Mesenchymal stem cell (in vitro differentiated cells and primary cell): ENCODE measurements at regions not wholly inside any gene's neighbourhood (a gene's known extent, or its start where the extent isn't known, plus 50 kb on each side); places are given as distances from the start of the nearest gene placed in this dataset.

Experiments used
- DNase-seq: peaks from one replicate; pipeline ENCODE4 v3.0.0-alpha.2; 2013
- H2AFZ ChIP-seq: one replicate; pipeline ENCODE4 v1.6.1; 2013; ENCODE audit warnings: low read depth, mild to moderate bottlenecking, control low read depth, inconsistent platforms, low read length, moderate library complexity
- H2AK5ac ChIP-seq: 2 replicates; pipeline ENCODE4 v1.6.1; 2013; ENCODE audit warnings: low read length, moderate library complexity, mild to moderate bottlenecking, inconsistent platforms; ENCODE audit not compliant: severe bottlenecking
- H2BK120ac ChIP-seq: one replicate; pipeline ENCODE4 v1.6.1; 2013; ENCODE audit warnings: low read depth, mild to moderate bottlenecking, inconsistent platforms, low read length, moderate library complexity
- H2BK12ac ChIP-seq, 2 experiments: one replicate each; pipeline ENCODE4 v1.6.1; 2013; ENCODE audit warnings: inconsistent platforms in 2 of 2, low read length in 2 of 2, mild to moderate bottlenecking in 2 of 2, moderate library complexity in 2 of 2, control low read depth in 1 of 2
- H2BK15ac ChIP-seq: one replicate; pipeline ENCODE4 v1.6.1; 2013; ENCODE audit warnings: mild to moderate bottlenecking, low read depth, inconsistent platforms; ENCODE audit not compliant: poor library complexity, severe bottlenecking
- H2BK5ac ChIP-seq: 2 replicates; pipeline ENCODE4 v1.6.1; 2013; ENCODE audit warnings: low read depth, mild to moderate bottlenecking, low read length, control low read depth, inconsistent platforms; ENCODE audit not compliant: poor library complexity, severe bottlenecking
- H3K14ac ChIP-seq, 2 experiments: one replicate each; pipeline ENCODE4 v1.6.1; 2013; ENCODE audit warnings: inconsistent platforms in 2 of 2, low read length in 2 of 2, control low read depth in 1 of 2, mild to moderate bottlenecking in 1 of 2, moderate library complexity in 1 of 2
- H3K18ac ChIP-seq, 2 experiments: one replicate each; pipeline ENCODE4 v1.6.1; 2013; ENCODE audit warnings: inconsistent platforms in 2 of 2, low read length in 2 of 2, control low read depth in 1 of 2, low read depth in 1 of 2, mild to moderate bottlenecking in 1 of 2
- H3K23ac ChIP-seq, 2 experiments: one replicate each; pipeline ENCODE4 v1.6.1; 2013; ENCODE audit warnings: inconsistent platforms in 2 of 2, low read length in 2 of 2, mild to moderate bottlenecking in 2 of 2, moderate library complexity in 2 of 2, control low read depth in 1 of 2
- H3K27ac ChIP-seq: 2 replicates; pipeline ENCODE4 v1.5.1; 2013; ENCODE audit warnings: mild to moderate bottlenecking, moderate library complexity, low read length, control low read depth, inconsistent platforms; ENCODE audit not compliant: poor library complexity, severe bottlenecking
- H3K27me3 ChIP-seq, 2 experiments: 2 replicates each; pipeline versions ENCODE4 v1.6.1 to v1.7.0; 2013; ENCODE audit warnings: low read length in 2 of 2, mild to moderate bottlenecking in 2 of 2, moderate library complexity in 2 of 2, control low read depth in 1 of 2, inconsistent platforms in 1 of 2; ENCODE audit not compliant: control insufficient read depth in 1 of 2, insufficient read depth in 1 of 2
- H3K36me3 ChIP-seq, 2 experiments: 2 replicates each; pipeline versions ENCODE4 v1.6.1 to v1.7.0; 2013; ENCODE audit warnings: low read length in 2 of 2, control low read depth in 1 of 2, inconsistent platforms in 1 of 2, low read depth in 1 of 2, mild to moderate bottlenecking in 1 of 2; ENCODE audit not compliant: insufficient read depth in 2 of 2, control insufficient read depth in 1 of 2
- H3K4ac ChIP-seq, 2 experiments: one replicate each; pipeline ENCODE4 v1.6.1; 2013; ENCODE audit warnings: inconsistent platforms in 2 of 2, low read length in 2 of 2, mild to moderate bottlenecking in 2 of 2, moderate library complexity in 2 of 2, control low read depth in 1 of 2, low read depth in 1 of 2
- H3K4me1 ChIP-seq: 2 replicates; pipeline ENCODE4 v1.6.1; 2013; ENCODE audit warnings: low read depth, low read length, control low read depth; ENCODE audit not compliant: control insufficient read depth, insufficient read depth
- H3K4me2 ChIP-seq: 2 replicates; pipeline ENCODE4 v1.6.1; 2013; ENCODE audit warnings: low read length, mild to moderate bottlenecking, inconsistent platforms; ENCODE audit not compliant: poor library complexity, severe bottlenecking
- H3K4me3 ChIP-seq, 2 experiments: 2 replicates each; pipeline versions ENCODE4 v1.5.1 to v1.7.0; 2013; ENCODE audit warnings: low read length in 2 of 2, mild to moderate bottlenecking in 2 of 2, control low read depth in 1 of 2, low read depth in 1 of 2; ENCODE audit not compliant: insufficient read depth in 1 of 2
- H3K79me1 ChIP-seq: replicated peaks from 2 replicates; pipeline ENCODE4 v1.6.1; 2013; ENCODE audit warnings: mild to moderate bottlenecking, control low read depth, low read length, inconsistent platforms; ENCODE audit not compliant: poor library complexity, severe bottlenecking
- H3K9ac ChIP-seq: 2 replicates; pipeline ENCODE4 v1.7.0; 2013; ENCODE audit warnings: mild to moderate bottlenecking, low read length, moderate library complexity
- H3K9me3 ChIP-seq: 2 replicates; pipeline ENCODE4 v1.7.0; 2013; ENCODE audit warnings: mild to moderate bottlenecking, low read length; ENCODE audit not compliant: control insufficient read depth
- H4K8ac ChIP-seq: one replicate; pipeline ENCODE4 v1.6.1; 2013; ENCODE audit warnings: inconsistent platforms, mild to moderate bottlenecking, low read length, moderate library complexity
- H4K91ac ChIP-seq: one replicate; pipeline ENCODE4 v1.6.1; 2013; ENCODE audit warnings: mild to moderate bottlenecking, low read length, inconsistent platforms
- WGBS: methylation state at CpG from one replicate; pipeline ENCODE4 v1.1.7; 2013; ENCODE audit warnings: mixed read lengths; 5-methylcytosine and 5-hydroxymethylcytosine counted together

GRCh38 chr12:116674643-116675183 is 63.2 kb downstream of the SPRING1 start:
- Histone ChIP-seq H3K9ac (no peak overlapping the region), H4K8ac (no peak overlapping the region), H3K4me2 (no peak overlapping the region), H3K14ac (no peak overlapping the region), H3K23ac (no peak overlapping the region), H2BK120ac (no peak overlapping the region), H3K79me1 (no peaks in the 10 kb centered on the region), H3K36me3 (no peaks in the 10 kb centered on the region), H4K91ac (peak overlapping the region; percentile 46), H2BK5ac (no peak overlapping the region), H3K18ac (no peak overlapping the region), H2AFZ (no peak overlapping the region), H3K9me3 (no peaks in the 10 kb centered on the region), H3K4me1 (no peaks in the 10 kb centered on the region), H2AK5ac (no peak overlapping the region), H3K4me3 (no peak overlapping the region), H3K27ac (no peak overlapping the region), H3K27me3 (no peaks in the 10 kb centered on the region), H2BK12ac (peak overlapping the region in 1 of 2 experiments; percentile 19), H2BK15ac (no peak overlapping the region), H3K4ac (no peak overlapping the region)
- no peak for DNase-seq
- 86% methylated on average over 3 of the region's 5 CpGs for WGBS

- H3K4me2 ChIP-seq = no peak overlapping the region
- no peak overlapping the region for H3K14ac ChIP-seq
- H3K18ac ChIP-seq = no peak overlapping the region
- H2BK15ac ChIP-seq = no peak overlapping the region
- no peak overlapping the region for H2BK120ac ChIP-seq
- no peak overlapping the region for H2AK5ac ChIP-seq
- H3K27me3 ChIP-seq = no peaks in the 10 kb centered on the region
- H3K36me3 ChIP-seq = no peaks in the 10 kb centered on the region
- no peak overlapping the region for H3K27ac ChIP-seq
- no peaks in the 10 kb centered on the region for H3K4me1 ChIP-seq
- H3K9me3 ChIP-seq = no peaks in the 10 kb centered on the region
- DNase-seq = no peak
- 89% methylated on average over 6 of the region's 8 CpGs for WGBS
- H3K9ac ChIP-seq = no peak overlapping the region
- H3K4ac ChIP-seq = no peak overlapping the region
- no peak overlapping the region for H4K91ac ChIP-seq
- no peaks in the 10 kb centered on the region for H3K79me1 ChIP-seq
- H2BK12ac ChIP-seq = no peak overlapping the region
- no peak overlapping the region for H2BK5ac ChIP-seq
- H2AFZ ChIP-seq = no peak overlapping the region
- no peak overlapping the region for H3K4me3 ChIP-seq
- H3K23ac ChIP-seq = no peak overlapping the region
- H4K8ac ChIP-seq = no peak overlapping the region
Measured at GRCh38 chr12:116673681-116674111, 64.2 kb downstream of the SPRING1 start.

- H3K4ac ChIP-seq = no peak overlapping the region
- H3K36me3 ChIP-seq = no peaks in the 10 kb centered on the region
- H3K23ac ChIP-seq = no peak overlapping the region
- no peaks in the 10 kb centered on the region for H3K27me3 ChIP-seq
- H2BK12ac ChIP-seq = no peak overlapping the region
- no peak overlapping the region for H2BK120ac ChIP-seq
- DNase-seq = no peak
- no peak overlapping the region for H4K91ac ChIP-seq
- 80% methylated on average over 5 of the region's 6 CpGs for WGBS
- no peak overlapping the region for H2BK5ac ChIP-seq
- no peaks in the 10 kb centered on the region for H3K4me1 ChIP-seq
- H3K4me3 ChIP-seq = no peak overlapping the region
- no peak overlapping the region for H3K4me2 ChIP-seq
- no peaks in the 10 kb centered on the region for H3K79me1 ChIP-seq
- H2AK5ac ChIP-seq = no peak overlapping the region
- no peak overlapping the region for H3K27ac ChIP-seq
- H4K8ac ChIP-seq = no peak overlapping the region
- H3K9me3 ChIP-seq = no peaks in the 10 kb centered on the region
- no peak overlapping the region for H3K14ac ChIP-seq
- no peak overlapping the region for H3K9ac ChIP-seq
- no peak overlapping the region for H2AFZ ChIP-seq
- H3K18ac ChIP-seq = no peak overlapping the region
- H2BK15ac ChIP-seq = no peak overlapping the region
Measured at GRCh38 chr12:116672842-116673516, 64.9 kb downstream of the SPRING1 start.

GRCh38 chr12:116672010-116672409 is 65.9 kb downstream of the SPRING1 start:
- Histone ChIP-seq H3K79me1 (no peaks in the 10 kb centered on the region), H2AK5ac (no peak overlapping the region), H3K9me3 (no peaks in the 10 kb centered on the region), H3K36me3 (no peaks in the 10 kb centered on the region), H3K4me1 (no peaks in the 10 kb centered on the region), H3K18ac (no peak overlapping the region), H3K4me2 (no peak overlapping the region), H2BK120ac (no peak overlapping the region), H2BK5ac (no peak overlapping the region), H3K23ac (no peak overlapping the region), H4K91ac (no peak overlapping the region), H3K14ac (no peak overlapping the region), H2BK15ac (no peak overlapping the region), H2AFZ (no peak overlapping the region), H4K8ac (no peak overlapping the region), H3K27me3 (no peaks in the 10 kb centered on the region), H3K27ac (no peak overlapping the region), H3K4ac (no peak overlapping the region), H3K4me3 (no peak overlapping the region), H3K9ac (no peak overlapping the region), H2BK12ac (no peak overlapping the region)
- DNase-seq = no peak
- 86% methylated on average over 6 of the region's 7 CpGs for WGBS
